ENCODE measurements at regions not wholly inside any gene's neighbourhood (a gene's known extent, or its start where the extent isn't known, plus 50 kb on each side); places are given as distances from the start of the nearest gene placed in this dataset.

GRCh38 chr18:35912332-35912731 lies 60.1 kb upstream of the RMP24 start:
- H3K36me3 ChIP-seq (ENCODE audit: control insufficient read depth in 2 of 2, insufficient read depth in 1 of 2, low read length in 2 of 2): no peaks in the 10 kb centered on the region
- TF ChIP-seq ZNF707 (tag by site-specific recombination; IDR thresholded peaks at IDR 0.05): no peak
- TF ChIP-seq ZBTB17 (tag by site-specific recombination; IDR thresholded peaks at IDR 0.05): no peak
- TF ChIP-seq ZNF501 (tag by site-specific recombination; IDR thresholded peaks at IDR 0.05): no peak
- no peak for TF ChIP-seq ZNF366 (tag by site-specific recombination; conservative IDR thresholded peaks at IDR 0.05)
- no peak for TF ChIP-seq ZNF777 (tag by site-specific recombination; IDR thresholded peaks at IDR 0.05; ENCODE audit: borderline replicate concordance)
- no peak for TF ChIP-seq ZNF560 (tag by site-specific recombination; IDR thresholded peaks at IDR 0.05; ENCODE audit: borderline replicate concordance)
- no peak for TF ChIP-seq ZNF585B (tag by site-specific recombination; IDR thresholded peaks at IDR 0.05)
- TF ChIP-seq SP3 (tag by site-specific recombination; IDR thresholded peaks at IDR 0.05): no peak
- no peak for TF ChIP-seq ZXDB (tag by site-specific recombination; IDR thresholded peaks at IDR 0.05)
- no peak for TF ChIP-seq ZNF16 (tag by site-specific recombination; IDR thresholded peaks at IDR 0.05; ENCODE audit: low read depth)
- TF ChIP-seq KLF1 (tag by site-specific recombination; IDR thresholded peaks at IDR 0.05): no peak
- TF ChIP-seq ELK4 (IDR thresholded peaks at IDR 0.05; ENCODE audit: borderline replicate concordance, low read depth, low read length): no peak
- TF ChIP-seq ZBTB20 (tag by site-specific recombination; IDR thresholded peaks at IDR 0.05): no peak
- no peak for TF ChIP-seq ZNF280C (tag by site-specific recombination; IDR thresholded peaks at IDR 0.05)
- no peak for TF ChIP-seq ZNF571 (tag by site-specific recombination; IDR thresholded peaks at IDR 0.05)
- CTCF ChIA-PET: interaction anchor here (0.6 kb wide), 1 partner anchor 845 kb away, joined by 3 read pairs; no protein-coding TSS in a partner anchor
- H3K27ac ChIP-seq (ENCODE audit: extremely low read depth, low read depth, low read length): no peak overlapping the region
- no peak overlapping the region for H3K4me3 ChIP-seq (ENCODE audit: low read depth, low read length)
- no peaks in the 10 kb centered on the region for H3K4me1 ChIP-seq (ENCODE audit: control insufficient read depth, insufficient read depth, low read length)
- POLR2A ChIA-PET: no interaction called here
- H3K9me3 ChIP-seq (ENCODE audit: control insufficient read depth, insufficient read depth, low read depth, low read length): no peaks in the 10 kb centered on the region

- Histone ChIP-seq H3K4me1 (ENCODE audit: control insufficient read depth, insufficient read depth, low read length) (no peaks in the 10 kb centered on the region), H3K9me3 (ENCODE audit: control insufficient read depth, insufficient read depth, low read depth, low read length) (no peaks in the 10 kb centered on the region), H3K36me3 (ENCODE audit: control insufficient read depth in 2 of 2, insufficient read depth in 1 of 2, low read length in 2 of 2) (no peaks in the 10 kb centered on the region), H3K4me3 (ENCODE audit: low read depth, low read length) (no peak overlapping the region), H3K27ac (ENCODE audit: extremely low read depth, low read depth, low read length) (no peak overlapping the region)
- ChIA-PET CTCF (interaction anchor here (2.8 kb wide), 1 partner anchor 35 kb away, joined by 14 read pairs; no protein-coding TSS in a partner anchor), POLR2A (no interaction called here)
- no peak for TF ChIP-seq ZNF280C (tag by site-specific recombination; IDR thresholded peaks at IDR 0.05)
- TF ChIP-seq ZNF37A (tag by site-specific recombination; IDR thresholded peaks at IDR 0.05): no peak
- no peak for TF ChIP-seq ZNF140 (tag by site-specific recombination; IDR thresholded peaks at IDR 0.05)
- TF ChIP-seq IKZF3 (tag by site-specific recombination; IDR thresholded peaks at IDR 0.05): no peak
- no peak for TF ChIP-seq CTCF (tag by site-specific recombination; IDR thresholded peaks at IDR 0.05)
- no peak for TF ChIP-seq REPIN1 (tag by site-specific recombination; IDR thresholded peaks at IDR 0.05; ENCODE audit: low read depth)
- TF ChIP-seq ZNF248 (tag by site-specific recombination; IDR thresholded peaks at IDR 0.05): no peak
- no peak for TF ChIP-seq KLF9 (tag by site-specific recombination; IDR thresholded peaks at IDR 0.05; ENCODE audit: low read depth)
- TF ChIP-seq ZNF544 (tag by site-specific recombination; IDR thresholded peaks at IDR 0.05): no peak
- no peak for TF ChIP-seq ZNF596 (tag by site-specific recombination; IDR thresholded peaks at IDR 0.05)
- no peak for TF ChIP-seq ZNF624 (tag by site-specific recombination; IDR thresholded peaks at IDR 0.05)
- no peak for TF ChIP-seq ZNF785 (tag by site-specific recombination; IDR thresholded peaks at IDR 0.05)
- TF ChIP-seq ZNF645 (tag by site-specific recombination; IDR thresholded peaks at IDR 0.05): no peak
- no peak for TF ChIP-seq HOXC10 (CRISPR knock-in tag; IDR thresholded peaks at IDR 0.05)
Measured at GRCh38 chr18:35915056-35915455, 57.4 kb upstream of the RMP24 start.
